Chondrocyte (in vitro differentiated cells): ENCODE measurements at regions not wholly inside any gene's neighbourhood (a gene's known extent, or its start where the extent isn't known, plus 50 kb on each side); places are given as distances from the start of the nearest gene placed in this dataset.

Experiments used
- DNase-seq: peaks from one replicate; pipeline ENCODE4 v3.0.0; 2021; ENCODE audit warnings: mixed read lengths, low spot score
- H3K27ac Mint-ChIP-seq: one replicate; pipeline ENCODE4 v1.8.0; 2021; ENCODE audit warnings: mild to moderate bottlenecking, moderate library complexity, mixed read lengths; ENCODE audit not compliant: unreplicated experiment
- H3K27me3 Mint-ChIP-seq: 2 replicates; pipeline ENCODE4 v1.8.0; 2021; ENCODE audit warnings: low read depth, mixed read lengths
- H3K36me3 Mint-ChIP-seq: 2 replicates; pipeline ENCODE4 v1.8.0; 2021; ENCODE audit warnings: low read depth, mixed read lengths
- H3K4me1 Mint-ChIP-seq: 2 replicates; pipeline ENCODE4 v1.8.0; 2021; ENCODE audit warnings: low read depth, mild to moderate bottlenecking, mixed read lengths
- H3K4me3 Mint-ChIP-seq: one replicate; pipeline ENCODE4 v1.8.0; 2021; ENCODE audit warnings: mild to moderate bottlenecking, moderate library complexity, mixed read lengths; ENCODE audit not compliant: unreplicated experiment
- H3K9me3 Mint-ChIP-seq: 2 replicates; pipeline ENCODE4 v1.8.0; 2021; ENCODE audit warnings: low read depth, mixed read lengths
- TF ChIP-seq, protein P1 (sequence below): fragments of 200-600 bp; sonication (generic); IDR thresholded peaks from 2 replicates; pipeline ENCODE4 v1.5.0; 2021; ENCODE audit warnings: antibody characterized with exemption, mild to moderate bottlenecking, moderate library complexity

DNA sequence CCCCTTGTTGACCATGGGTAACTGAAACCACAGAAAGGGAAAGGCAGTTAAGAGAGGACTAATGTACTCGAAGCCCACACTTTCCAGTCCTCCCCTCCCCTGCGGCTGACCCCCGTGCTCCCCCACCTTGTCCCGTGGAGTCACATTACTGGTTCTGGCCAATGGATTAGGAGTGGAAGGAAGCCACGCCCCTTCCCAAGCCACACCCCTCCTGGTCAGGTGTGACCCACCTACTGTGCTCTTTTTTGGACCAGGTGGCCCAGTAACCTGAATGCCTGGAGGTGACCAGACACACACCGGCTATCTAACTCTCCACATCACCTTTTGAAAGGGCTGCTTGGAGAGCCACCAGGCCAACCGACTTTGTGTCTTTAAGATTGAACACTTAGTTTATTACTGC lies 109.3 kb upstream of the MSX1 start:
- peaks cover 18% of the 10 kb centered on the region for H3K9me3 Mint-ChIP-seq
- DNase-seq: no peak
- H3K27ac Mint-ChIP-seq: no peak overlapping the region
- no peak overlapping the region for H3K4me3 Mint-ChIP-seq
- peaks cover 4% of the 10 kb centered on the region for H3K36me3 Mint-ChIP-seq
- TF ChIP-seq, protein P1, sequence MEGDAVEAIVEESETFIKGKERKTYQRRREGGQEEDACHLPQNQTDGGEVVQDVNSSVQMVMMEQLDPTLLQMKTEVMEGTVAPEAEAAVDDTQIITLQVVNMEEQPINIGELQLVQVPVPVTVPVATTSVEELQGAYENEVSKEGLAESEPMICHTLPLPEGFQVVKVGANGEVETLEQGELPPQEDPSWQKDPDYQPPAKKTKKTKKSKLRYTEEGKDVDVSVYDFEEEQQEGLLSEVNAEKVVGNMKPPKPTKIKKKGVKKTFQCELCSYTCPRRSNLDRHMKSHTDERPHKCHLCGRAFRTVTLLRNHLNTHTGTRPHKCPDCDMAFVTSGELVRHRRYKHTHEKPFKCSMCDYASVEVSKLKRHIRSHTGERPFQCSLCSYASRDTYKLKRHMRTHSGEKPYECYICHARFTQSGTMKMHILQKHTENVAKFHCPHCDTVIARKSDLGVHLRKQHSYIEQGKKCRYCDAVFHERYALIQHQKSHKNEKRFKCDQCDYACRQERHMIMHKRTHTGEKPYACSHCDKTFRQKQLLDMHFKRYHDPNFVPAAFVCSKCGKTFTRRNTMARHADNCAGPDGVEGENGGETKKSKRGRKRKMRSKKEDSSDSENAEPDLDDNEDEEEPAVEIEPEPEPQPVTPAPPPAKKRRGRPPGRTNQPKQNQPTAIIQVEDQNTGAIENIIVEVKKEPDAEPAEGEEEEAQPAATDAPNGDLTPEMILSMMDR: no peak
- H3K4me1 Mint-ChIP-seq: no peaks in the 10 kb centered on the region
- H3K27me3 Mint-ChIP-seq: peaks cover 20% of the 10 kb centered on the region

DNA sequence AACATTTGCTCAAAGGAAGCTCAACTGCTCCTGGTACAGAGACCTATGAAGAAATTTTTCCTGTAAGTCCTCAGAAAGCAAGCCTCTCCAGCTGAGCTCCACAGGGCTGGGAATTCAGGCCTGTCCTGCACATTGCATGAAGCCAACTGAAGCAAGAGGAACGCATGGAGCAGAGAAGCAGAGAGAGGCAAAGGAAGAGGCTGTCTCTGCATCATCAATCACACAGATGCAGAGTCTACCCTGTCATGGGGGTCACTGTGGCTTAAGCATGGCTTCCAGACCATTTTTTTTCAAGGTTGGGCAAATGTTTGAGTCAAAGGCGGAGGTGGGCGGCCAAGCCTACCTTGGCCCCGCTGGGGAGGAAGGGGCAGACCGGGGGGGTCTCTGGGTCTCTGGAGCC lies 110.3 kb upstream of the MSX1 start:
- H3K4me3 Mint-ChIP-seq: no peak overlapping the region
- no peak for DNase-seq
- peaks cover 26% of the 10 kb centered on the region for H3K9me3 Mint-ChIP-seq
- H3K4me1 Mint-ChIP-seq: no peaks in the 10 kb centered on the region
- H3K27ac Mint-ChIP-seq: no peak overlapping the region
- peaks cover 15% of the 10 kb centered on the region for H3K27me3 Mint-ChIP-seq
- TF ChIP-seq, protein P1: no peak
- H3K36me3 Mint-ChIP-seq: peaks cover 4% of the 10 kb centered on the region

DNA sequence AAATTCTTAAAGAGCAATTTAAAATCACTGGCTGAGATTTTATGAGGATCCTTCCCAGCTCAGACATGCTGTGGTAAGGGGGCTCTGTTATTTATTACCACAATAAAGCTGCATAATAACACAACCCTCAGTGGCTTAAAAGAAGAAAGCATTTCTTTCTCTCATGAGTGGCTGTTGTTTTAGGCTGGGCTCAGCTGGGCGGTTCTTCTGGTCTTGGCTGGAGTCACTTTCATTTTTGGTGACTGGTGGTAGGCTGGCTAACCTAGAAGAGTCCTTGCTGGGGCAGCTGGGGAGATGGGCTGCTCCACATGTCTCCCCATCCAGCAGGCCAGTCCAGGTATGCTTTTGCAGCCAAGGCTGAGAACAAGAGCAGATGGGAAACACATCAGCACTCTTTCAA lies 113.0 kb upstream of the MSX1 start:
- H3K27ac Mint-ChIP-seq: no peak overlapping the region
- H3K9me3 Mint-ChIP-seq: peaks cover 26% of the 10 kb centered on the region
- DNase-seq: no peak
- no peak overlapping the region for H3K4me3 Mint-ChIP-seq
- no peaks in the 10 kb centered on the region for H3K4me1 Mint-ChIP-seq
- TF ChIP-seq, protein P1: no peak
- peaks cover 4% of the 10 kb centered on the region for H3K36me3 Mint-ChIP-seq
- H3K27me3 Mint-ChIP-seq: peaks cover 12% of the 10 kb centered on the region

DNA sequence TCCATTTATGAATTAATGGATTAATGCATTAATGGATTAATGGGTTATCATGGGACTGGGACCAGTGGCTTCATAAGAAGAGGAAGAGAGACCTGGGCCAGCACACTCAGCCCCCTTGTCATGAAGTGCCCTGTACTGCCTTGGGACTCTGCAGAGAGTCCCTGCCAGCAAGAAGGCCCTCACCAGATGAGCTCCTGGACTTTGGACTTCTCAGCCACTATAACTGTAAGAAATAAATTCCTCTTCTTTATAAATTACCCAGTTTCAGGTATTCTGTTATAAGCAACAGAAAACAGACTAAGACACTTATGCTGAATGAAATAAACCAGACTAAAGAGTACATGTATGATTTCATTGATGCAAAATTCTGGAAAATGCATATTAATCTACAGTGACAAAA lies 119.4 kb upstream of the MSX1 start:
- Mint-ChIP-seq H3K36me3 (no peaks in the 10 kb centered on the region), H3K4me3 (no peak overlapping the region), H3K9me3 (peaks cover 8% of the 10 kb centered on the region), H3K27me3 (peaks cover 8% of the 10 kb centered on the region), H3K27ac (no peak overlapping the region), H3K4me1 (no peaks in the 10 kb centered on the region)
- TF ChIP-seq, protein P1: no peak
- no peak for DNase-seq

DNA sequence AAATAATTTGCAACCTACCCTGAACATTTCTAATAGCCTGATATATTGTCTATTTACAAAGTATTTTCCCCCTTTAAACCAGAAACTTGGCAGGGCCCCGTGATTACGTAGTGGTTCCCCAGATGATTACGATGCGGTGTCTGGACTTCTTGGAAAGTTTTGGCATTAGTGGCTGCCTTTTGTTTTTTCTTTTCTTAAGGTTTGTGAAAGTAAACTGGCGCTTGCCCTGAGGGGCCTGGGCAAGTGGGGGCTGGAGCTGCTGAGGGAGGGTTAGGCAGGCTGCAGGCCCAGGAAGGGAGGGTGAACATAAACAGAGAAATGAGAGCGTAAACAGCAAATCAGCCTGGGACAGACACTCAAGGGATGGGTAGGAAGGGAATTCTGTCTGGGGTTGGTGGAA lies 123.6 kb upstream of the MSX1 start:
- Mint-ChIP-seq H3K4me1 (no peaks in the 10 kb centered on the region), H3K27ac (no peak overlapping the region), H3K36me3 (no peaks in the 10 kb centered on the region), H3K9me3 (no peaks in the 10 kb centered on the region), H3K4me3 (no peak overlapping the region), H3K27me3 (peaks cover 15% of the 10 kb centered on the region)
- TF ChIP-seq, protein P1: no peak
- no peak for DNase-seq
